VCaP (cell line): ENCODE measurements at regions not wholly inside any gene's neighbourhood (a gene's known extent, or its start where the extent isn't known, plus 50 kb on each side); places are given as distances from the start of the nearest gene placed in this dataset.

Source experiments
- H3K27ac ChIP-seq: fragments of 450-650 bp; 2 replicates; pipeline ENCODE4 v1.5.1; 2017
- CTCF ChIP-seq: fragments of 450-650 bp; conservative IDR thresholded peaks from 2 replicates; pipeline ENCODE4 v1.5.1; 2017; ENCODE audit warnings: mild to moderate bottlenecking, moderate library complexity

- TF ChIP-seq CTCF: no peak
- no peak overlapping the region for H3K27ac ChIP-seq
These were observed 544.7 kb upstream of the ROBO2 start for GRCh38 chr3:76495216-76495615.

- H3K27ac ChIP-seq: no peak overlapping the region
- no peak for TF ChIP-seq CTCF
These were observed 542.3 kb upstream of the ROBO2 start for GRCh38 chr3:76497636-76498035.

- H3K27ac ChIP-seq: no peak overlapping the region
- no peak for TF ChIP-seq CTCF
These were observed 539.1 kb upstream of the ROBO2 start for GRCh38 chr3:76500746-76501275.

GRCh38 chr3:76501315-76501714, 538.6 kb upstream of the ROBO2 start:
- no peak for TF ChIP-seq CTCF
- no peak overlapping the region for H3K27ac ChIP-seq

GRCh38 chr3:76502076-76502475, 537.8 kb upstream of the ROBO2 start:
- no peak overlapping the region for H3K27ac ChIP-seq
- no peak for TF ChIP-seq CTCF

GRCh38 chr3:76505202-76505845, 534.6 kb upstream of the ROBO2 start:
- TF ChIP-seq CTCF: no peak
- no peak overlapping the region for H3K27ac ChIP-seq

GRCh38 chr3:76509179-76509830, 530.6 kb upstream of the ROBO2 start:
- no peak for TF ChIP-seq CTCF
- no peak overlapping the region for H3K27ac ChIP-seq
